Activated T-cell treated with anti-CD3 and anti-CD28 coated beads, Interleukin-2, amount 50 U/mL, for 48 hours (primary cell): ENCODE measurements at regions not wholly inside any gene's neighbourhood (a gene's known extent, or its start where the extent isn't known, plus 50 kb on each side); places are given as distances from the start of the nearest gene placed in this dataset.

Experiments
- DNase-seq, 2 experiments: peaks; one replicate each; pipeline ENCODE4 v3.0.0-alpha.2; 2020

DNA sequence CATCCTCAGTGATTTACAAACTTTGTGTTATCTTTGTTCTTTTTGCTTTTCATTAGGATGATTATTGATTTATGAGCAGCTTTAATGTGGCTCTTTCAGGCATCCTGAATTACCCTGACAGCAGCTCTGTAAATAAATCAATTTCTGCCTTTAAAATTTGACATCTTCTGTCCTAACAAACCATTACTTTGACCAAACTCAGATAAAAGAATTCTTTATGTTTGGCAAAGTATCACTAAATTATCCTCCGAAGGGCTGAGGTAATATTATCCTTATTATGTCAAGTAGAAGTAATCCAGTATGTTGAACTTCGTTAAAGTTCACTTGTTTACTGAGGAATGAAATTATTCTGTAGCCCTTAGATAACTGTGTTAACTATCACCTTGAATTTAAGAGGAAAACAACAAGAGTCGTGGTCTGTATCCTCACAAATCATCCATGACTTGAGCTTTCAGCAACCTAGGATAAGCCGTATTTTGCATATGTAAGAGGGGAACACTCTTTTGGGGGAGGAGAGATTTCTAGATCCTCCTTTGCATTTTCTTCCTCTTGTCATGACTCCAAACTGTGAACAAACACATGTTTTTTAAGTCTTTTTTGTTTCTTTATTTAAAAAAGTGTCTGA, 173.2 kb upstream of the STAC start:
- DNase-seq, result no peak

DNA sequence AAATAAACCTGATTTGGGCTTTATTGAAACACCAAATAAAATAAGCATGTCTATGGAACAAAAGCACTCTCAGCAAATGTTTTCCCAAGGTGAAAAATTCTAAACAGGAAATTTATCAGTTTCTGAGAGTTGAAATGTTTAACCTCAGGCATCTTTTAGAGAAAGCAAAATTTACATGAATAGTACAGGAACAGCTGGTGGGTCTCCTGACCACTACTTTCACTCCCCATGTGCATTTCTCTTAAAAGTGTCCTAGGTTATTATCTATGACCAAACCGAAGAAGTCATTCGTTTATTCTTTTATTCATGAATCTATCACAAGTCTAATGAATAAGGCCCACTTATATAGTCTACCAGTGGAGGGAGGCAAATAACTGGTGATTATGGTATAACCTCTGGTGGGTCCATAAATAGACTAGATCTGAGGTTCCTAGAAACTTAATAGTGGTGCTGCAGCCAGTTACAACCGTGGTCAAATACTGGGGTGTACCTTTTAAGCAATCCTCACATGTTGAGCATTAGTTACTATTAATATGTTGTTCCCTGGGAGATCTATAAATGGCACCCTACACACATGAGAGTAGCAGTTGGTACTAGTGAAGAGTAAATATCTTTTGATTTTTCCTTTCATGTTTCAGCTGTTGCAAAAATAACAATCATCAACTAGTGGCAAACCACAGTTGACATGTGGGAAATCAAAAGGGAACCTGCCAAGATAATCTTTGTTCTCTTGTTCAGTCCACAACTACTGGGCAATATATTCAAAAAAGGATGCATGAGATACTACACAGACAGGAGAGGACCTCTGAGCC, 169.3 kb upstream of the STAC start:
- DNase-seq, result no peak

DNA sequence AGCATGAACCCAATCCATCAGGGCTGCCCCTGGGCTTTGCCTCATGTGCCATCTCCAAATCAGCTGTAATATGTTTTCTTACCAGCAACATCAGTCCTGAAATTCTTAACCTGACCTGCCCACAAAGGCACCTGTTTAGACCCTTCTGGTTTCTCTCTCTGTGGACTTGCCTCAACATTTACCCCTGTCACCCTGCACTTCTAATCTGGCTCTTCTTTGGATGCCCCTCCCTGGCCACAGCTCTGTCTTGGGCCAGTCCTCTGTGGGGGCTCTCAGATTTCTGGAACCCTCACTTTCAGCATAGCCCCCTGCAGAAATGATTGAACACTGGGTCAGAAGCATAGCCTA, 168.7 kb upstream of the STAC start:
- no peak for DNase-seq

DNA sequence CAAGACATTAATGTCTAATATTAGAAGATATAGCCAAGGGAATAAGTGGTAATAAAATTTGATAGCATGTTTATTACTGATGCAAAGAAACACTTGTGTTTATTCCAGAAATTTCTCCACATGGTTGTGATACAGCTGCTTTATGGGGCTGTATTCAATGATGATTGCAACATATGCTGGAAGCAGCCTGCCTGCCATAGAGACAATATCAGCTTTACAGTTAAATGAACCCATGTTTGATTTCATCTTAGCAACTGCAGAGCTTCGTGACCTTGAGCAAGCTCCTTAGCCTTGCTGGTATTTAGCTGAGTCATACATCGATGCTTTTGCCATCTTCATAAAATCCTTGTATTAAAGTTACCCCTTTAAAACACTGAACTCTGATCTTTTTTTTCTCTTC, 168.1 kb upstream of the STAC start:
- DNase-seq, result no peak

DNA sequence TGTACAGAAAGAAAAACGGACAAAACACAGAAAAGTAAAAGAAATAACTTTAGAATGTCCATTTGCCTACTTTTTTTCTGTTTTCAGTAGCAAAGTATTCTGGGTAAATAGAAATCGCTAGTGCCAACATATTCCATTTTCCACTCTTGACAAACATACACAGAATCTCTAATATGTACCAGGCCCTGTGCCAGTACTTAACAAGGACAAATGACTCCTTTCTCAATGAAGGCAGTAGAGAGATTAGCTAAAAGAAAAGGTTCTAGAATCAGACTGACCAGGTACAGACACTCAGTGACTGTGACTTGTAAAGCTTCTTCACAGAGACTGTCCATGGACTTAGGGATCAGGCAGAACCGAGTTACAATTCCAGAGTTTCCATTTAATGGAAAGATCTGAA, 165.8 kb upstream of the STAC start:
- no peak for DNase-seq

DNA sequence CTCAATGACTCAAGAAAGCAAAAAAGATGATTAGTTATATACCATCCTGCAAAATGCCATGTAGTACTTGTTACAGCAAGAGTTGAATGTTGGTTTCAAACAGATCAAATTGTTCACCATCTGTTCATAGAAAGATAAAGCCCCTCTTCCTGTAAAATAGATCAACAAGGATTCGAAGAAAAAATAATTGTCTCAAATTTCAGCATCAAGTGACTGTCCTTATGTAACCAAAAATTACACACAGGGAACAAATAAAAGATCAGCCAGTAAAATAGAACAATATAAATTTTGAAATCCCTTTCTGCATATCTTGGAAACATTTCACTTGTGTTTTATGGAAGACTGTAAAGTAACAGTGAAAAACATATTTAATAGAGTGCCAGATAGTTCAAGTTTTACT, 165.1 kb upstream of the STAC start:
- no peak for DNase-seq

DNA sequence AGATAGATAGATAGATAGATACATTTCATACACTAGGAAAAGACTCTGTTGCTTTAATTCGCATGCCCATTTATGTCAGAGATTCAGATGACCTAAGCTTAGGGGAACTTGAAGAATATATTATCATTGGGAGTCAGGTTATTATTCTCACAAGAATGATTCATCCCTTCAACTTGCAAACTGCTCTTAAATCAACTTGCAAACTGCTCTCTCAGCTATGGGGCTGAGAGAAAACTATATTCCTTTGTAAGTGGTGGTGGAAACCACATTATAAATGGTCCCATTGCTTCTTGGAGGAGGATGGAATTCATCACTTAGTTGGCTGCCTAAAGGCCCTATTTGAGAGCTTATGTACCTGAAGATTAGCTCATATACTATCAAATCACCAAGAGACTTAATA, 160.9 kb upstream of the STAC start:
- DNase-seq, result no peak

DNA sequence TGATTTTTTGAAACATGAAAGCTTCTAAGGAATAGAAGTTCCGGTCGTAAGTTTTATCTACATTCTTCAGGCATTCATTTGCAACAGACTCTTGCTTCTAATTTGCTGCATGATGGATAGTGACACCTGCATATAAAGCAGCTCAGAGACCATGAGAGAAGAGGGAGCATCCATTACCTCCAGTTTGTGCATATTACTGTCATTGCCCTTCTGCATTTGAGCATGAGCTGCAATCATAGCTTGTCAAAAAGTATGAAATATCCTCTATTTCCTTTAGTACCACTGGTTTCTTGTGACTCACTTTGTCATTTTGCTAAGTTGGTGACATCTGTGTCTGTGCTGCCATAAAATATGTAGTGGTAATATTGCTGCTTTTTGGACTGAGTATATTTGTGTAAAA, 160.1 kb upstream of the STAC start:
- no peak for DNase-seq

DNA sequence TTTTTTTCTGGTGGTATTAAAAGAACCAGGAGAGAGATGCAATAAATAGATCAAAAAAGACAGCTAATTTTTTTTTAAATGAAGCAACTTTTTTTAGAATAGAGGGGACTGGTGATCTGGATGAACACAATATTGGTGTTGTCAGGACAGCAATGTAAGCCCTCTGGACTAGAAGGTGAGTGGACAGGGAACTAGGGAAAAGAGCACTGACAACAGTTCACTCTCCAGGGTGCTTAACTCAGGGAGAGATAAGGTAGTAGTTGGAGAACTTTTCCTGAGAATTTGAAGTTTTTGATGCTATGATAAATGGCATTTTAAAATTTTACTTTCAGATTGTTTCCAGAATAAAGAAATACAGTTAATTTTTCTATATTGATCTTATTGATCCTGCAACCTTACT, 158.3 kb upstream of the STAC start:
- no peak for DNase-seq

DNA sequence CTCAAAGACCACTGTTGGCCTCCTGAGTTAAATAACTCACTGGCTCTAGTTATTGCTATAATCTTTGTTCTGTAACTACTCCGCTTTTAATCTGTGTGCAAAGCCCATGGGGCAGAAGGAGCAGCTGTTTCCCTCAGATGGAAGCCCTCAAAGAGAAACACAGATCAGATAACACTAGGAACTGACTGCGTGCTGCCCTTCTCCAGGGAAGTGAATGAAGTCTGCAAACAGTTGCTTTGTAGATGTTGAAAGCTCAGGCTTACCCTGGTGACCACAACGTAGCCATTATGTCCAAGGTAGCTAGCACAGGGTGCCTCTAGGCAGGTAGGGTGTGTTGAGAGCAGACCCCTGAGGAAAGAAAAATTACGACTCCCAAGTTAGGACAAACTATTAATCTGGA, 152.3 kb upstream of the STAC start:
- no peak for DNase-seq

DNA sequence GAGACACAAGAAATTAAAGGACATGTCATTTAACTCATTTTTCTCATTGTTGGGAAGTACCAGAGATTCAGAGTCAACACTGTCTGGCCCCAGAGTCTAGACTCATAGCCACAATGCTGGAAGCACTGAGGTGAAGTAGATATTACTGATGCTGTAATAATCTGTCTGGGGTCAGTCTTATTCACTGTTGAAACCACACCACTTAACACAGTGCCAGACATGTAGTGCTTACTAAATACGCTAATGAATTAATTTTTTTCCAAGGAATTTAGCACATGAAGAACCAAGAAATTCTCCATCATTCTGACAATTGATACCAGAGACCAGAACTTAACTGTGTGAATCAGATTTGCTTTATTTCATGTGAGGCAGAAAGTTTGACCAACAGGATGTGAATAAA, 150.8 kb upstream of the STAC start:
- no peak for DNase-seq

DNA sequence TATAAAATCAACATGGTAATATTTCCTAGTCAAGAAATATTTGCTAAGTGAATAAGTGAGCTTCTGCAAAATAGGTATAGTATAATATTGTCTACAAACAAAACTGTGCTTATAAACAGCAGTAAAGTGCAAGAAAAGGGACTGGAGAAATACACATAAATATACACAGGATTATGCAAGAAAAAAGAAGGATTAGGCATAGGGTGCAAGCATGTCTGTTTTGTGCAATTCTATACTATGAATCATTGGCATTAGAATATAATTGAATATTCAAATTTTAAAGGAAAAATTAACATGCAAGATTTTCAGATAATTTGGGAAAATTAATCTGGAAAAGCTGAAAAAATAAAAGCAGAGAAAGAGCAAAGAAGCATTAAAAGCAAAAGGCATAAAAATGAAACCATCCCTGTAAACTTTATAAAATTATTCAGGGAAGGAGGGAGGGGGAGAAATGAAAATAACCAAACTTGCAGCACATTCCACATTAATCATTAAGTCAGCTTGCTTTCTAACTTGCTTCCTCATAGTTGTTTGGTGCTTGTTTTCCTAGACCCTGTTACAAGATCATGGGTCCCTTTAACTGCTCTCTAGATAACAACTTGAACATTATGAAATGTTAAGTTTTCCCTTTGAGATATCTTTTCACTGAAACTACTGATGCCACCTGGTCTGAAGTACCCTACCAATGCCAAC, 147.4 kb upstream of the STAC start:
- no peak for DNase-seq

DNA sequence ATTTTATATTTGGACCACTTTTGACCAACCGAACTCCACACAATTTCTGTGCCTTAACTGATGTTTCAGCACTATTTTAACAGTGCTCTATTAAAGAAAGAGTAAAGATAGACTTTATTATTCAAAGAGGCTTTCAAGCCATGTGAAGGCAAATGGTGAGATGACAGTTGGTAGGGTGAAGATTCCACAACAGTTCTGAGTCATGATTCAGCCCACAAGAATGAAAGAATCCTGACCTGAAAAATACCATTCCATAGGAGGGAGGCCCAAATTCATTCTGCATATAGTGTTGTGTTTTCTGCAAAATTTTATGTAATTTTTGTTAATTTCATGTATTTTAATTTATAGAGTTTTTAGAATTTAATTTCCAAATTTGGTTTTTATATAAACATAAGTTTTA, 135.6 kb upstream of the STAC start:
- DNase-seq, result no peak

DNA sequence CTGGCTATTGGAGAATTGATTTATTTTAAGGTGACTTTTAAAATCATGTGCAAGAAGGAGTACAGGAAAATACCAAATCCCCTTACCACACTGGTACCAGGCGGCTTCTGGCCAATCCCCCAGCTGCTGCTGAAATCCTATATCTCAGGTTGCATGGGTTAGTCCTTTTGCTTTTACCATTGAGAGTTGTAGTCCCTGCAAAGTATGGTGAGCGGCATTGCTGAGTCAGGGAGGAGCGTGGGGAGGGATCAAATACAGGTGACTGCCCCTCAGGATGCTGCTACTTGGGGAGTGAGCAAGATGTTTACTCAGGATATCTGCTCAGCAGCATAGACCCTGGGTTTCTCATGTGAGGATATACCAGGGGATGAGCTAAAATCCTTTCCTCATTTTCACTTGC, 131.9 kb upstream of the STAC start:
- DNase-seq, result no peak

DNA sequence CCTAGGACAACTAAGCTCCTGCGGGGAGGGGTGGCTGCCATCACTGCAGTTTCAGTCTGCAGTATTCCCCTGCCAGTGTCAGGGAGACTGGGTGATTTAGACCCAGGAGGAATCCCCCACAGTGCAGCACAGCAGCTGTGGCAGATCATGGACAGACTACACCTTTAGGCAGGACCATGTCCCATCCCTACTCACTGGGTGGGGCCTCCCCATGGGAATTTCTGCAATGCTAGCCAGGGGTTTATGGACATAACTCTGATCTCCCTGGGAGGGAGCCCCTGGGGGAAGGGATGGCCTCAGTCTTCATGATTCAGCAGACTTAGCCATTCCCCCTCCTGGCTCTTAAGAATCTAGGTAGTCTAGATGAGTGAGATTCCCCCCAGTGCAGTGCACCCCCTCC, 130.1 kb upstream of the STAC start:
- DNase-seq, result no peak

DNA sequence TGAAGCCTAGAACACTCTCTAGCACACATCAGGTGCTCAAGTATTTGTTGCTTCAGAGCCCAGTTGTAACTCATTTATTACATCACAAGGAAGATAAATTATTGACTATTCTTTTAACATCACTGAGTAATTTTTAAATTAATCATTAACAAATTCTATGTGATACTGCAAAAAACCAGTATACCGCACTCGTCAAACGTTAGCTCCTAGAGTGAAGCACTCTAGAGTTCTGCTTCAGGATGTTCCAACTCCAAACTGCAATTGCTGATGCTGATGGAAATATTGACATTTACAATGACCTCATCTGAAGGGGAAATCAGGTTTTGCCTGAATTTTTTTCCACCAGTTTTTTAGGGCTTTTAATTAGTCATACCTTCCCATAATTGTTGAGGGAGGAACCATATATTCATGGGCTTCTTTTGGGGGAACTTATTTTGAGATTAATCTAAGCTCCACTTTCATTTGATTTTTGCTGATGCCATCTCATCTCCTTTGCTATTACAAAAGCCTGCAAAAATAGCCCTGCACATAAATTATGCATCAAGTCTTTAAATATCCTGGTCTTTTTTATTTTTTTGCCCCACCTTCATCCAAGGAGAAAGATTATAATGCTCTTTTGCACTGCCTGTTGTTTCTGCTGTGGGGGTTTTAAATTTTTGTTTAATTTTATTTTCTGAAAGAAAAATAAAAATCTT, 123.0 kb upstream of the STAC start:
- no peak for DNase-seq

DNA sequence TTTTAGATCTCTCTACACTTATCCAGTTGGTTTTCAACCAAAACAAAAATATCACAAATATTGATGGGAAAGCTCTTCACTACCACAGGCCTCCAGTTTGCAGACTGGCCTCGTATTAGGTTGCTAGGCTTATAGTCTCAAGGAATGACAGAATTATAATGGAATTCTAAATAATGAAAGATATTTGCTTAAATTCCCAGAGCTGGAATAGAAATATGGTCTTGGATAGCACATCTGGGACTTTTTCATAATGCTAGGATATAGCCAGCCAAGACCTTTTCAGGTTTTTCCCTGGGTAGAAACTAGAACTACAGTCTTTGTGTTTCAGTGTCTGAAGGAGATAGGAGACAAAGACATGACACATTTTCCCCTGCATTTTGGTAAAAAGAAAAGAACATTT, 121.9 kb upstream of the STAC start:
- DNase-seq, result no peak

DNA sequence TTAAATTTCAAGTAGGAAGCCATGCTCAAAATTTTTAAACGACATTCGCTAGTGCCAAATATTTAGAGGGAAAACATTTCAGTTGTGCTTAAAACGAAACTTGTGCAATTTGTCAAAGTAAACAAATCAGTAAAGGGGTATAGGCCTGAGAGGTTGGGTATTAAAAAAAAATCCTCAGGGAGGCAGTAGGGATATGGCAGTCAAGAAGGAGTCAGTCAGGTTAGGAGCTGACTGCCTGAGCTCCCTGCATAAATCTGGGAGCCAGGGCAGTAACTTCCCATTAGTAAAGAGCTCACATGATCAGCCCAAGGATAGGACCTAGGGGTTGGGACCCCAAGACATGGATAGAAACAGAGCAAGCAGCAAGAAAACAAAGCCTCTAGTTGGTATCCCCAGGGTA, 120.7 kb upstream of the STAC start:
- no peak for DNase-seq

DNA sequence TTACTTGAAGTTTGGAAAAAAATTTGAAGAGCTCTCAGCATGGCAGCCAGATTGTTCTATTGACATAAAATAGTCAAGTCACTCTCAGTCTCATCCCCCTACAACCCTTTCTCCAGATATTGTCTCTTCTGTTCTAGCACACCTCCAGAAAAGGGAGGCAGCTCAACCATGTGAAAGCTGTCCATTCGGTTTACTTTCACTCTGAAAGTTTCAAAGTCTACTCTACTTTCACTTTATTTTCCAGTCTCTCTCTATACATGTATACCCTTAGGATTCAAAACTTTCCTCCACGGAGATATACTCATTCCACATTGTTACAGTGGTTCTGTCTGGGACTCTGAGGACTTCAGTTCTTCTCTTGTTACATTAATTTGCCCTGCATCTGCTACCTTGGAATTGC, 111.0 kb upstream of the STAC start:
- DNase-seq, result no peak

DNA sequence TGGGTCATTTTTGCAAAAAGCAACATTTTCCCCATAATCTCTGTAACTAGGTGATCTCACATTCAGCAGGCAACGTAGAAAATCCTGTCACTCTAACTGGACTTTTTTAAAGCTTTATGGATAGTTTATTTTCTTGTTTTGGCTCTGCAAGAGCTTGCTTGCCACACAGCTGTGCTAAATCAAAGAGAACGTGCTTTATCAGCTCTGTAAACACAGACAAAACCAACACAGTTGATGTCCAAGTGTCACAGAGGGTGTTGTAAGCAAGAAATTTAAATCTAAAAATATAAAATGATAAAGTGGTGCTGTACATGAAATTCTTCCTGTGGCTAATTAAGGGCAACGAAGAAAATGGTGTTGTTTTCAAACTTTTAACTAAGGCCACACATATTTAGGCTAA, 97.5 kb upstream of the STAC start:
- DNase-seq, result no peak

DNA sequence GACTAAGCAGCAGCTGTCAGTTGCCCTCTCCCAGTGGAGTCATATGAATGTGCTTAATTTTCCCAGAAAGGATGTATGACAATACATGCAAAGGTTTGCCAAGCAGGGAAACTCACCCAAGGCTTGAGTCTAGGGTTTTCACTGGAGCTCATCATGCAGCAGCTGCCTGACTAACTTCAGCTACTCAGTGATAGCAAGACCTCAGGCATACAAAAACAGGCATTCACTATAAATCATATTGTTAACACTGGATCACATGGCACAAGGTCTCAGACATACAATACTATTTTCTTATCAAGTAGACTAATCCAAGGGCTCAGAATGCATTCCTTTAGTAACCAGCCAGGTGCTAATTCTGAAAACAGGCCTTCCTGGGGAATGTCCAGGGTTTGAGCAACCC, 85.0 kb upstream of the STAC start:
- DNase-seq, result no peak

DNA sequence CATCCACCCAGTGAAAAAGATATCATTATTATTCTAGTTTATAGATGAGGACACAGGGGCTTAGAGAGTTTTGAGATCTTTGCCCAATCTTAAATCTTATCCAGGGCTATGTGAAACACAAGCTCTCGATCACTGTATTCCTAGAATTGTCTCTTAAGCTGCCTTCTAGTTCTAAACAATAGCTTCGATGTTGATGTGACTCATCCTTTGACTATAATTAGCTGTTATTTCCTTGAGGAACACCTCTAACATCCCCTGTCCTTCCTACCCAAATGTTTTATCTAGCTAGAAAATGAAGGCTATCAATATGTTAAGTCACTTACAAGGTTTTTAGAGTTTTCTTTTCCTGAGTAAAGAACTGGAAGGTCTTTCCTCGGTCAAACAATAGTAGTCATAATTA, 83.1 kb upstream of the STAC start:
- DNase-seq, result no peak

DNA sequence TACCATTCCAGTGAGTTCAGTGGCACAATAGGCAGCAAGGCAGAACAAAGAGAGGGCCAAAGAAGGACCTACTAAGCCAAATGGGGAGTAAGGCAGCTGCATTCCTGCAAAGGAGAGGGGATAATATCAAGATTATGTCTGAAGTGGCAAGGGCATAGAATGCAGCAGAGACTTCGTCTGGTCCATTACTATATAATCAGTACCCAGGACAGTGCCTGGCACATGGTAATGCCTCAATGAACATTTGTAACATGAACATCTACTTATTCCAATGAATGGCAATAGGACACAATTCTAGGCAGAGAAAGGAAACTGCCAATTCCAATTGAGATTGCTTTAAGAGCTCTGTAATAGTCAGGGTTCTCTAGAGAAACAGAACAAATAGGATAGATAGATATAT, 82.1 kb upstream of the STAC start:
- no peak for DNase-seq

DNA sequence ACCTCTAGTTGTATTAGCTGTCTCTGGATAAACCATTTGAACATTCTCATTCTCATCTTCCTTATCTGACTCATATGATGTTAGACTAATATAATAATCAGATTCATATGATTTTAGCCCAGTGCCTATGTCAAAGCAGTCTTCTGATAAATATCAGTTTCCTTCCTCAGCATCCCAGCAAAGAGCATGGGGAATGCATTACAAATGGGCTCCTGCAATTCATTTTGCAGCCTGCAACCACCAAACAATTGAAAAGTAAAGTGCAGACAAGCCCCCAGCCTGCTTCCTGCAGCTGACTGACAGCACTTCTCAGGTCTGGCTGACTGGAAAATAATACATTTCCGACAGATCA, 78.2 kb upstream of the STAC start:
- DNase-seq, result no peak
